ENCODE measurements at regions not wholly inside any gene's neighbourhood (a gene's known extent, or its start where the extent isn't known, plus 50 kb on each side); places are given as distances from the start of the nearest gene placed in this dataset.

GRCh38 chr2:12613137-12613835 lies 103.5 kb upstream of the TRIB2 start:
- intact Hi-C loops (cut with DNase I) = no loop called here
- no peak overlapping the region for H3K4me3 ChIP-seq
- no peaks in the 10 kb centered on the region for H3K36me3 ChIP-seq
- DNase-seq (no peak), ATAC-seq (no peak)
- no peak overlapping the region for H3K27ac ChIP-seq
- no peaks in the 10 kb centered on the region for H3K4me1 ChIP-seq
- no peaks in the 10 kb centered on the region for H3K27me3 ChIP-seq
- no peaks in the 10 kb centered on the region for H3K9me3 ChIP-seq
- TF ChIP-seq, protein P1, sequence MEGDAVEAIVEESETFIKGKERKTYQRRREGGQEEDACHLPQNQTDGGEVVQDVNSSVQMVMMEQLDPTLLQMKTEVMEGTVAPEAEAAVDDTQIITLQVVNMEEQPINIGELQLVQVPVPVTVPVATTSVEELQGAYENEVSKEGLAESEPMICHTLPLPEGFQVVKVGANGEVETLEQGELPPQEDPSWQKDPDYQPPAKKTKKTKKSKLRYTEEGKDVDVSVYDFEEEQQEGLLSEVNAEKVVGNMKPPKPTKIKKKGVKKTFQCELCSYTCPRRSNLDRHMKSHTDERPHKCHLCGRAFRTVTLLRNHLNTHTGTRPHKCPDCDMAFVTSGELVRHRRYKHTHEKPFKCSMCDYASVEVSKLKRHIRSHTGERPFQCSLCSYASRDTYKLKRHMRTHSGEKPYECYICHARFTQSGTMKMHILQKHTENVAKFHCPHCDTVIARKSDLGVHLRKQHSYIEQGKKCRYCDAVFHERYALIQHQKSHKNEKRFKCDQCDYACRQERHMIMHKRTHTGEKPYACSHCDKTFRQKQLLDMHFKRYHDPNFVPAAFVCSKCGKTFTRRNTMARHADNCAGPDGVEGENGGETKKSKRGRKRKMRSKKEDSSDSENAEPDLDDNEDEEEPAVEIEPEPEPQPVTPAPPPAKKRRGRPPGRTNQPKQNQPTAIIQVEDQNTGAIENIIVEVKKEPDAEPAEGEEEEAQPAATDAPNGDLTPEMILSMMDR (IDR thresholded peaks at IDR 0.05) = no peak

DNA sequence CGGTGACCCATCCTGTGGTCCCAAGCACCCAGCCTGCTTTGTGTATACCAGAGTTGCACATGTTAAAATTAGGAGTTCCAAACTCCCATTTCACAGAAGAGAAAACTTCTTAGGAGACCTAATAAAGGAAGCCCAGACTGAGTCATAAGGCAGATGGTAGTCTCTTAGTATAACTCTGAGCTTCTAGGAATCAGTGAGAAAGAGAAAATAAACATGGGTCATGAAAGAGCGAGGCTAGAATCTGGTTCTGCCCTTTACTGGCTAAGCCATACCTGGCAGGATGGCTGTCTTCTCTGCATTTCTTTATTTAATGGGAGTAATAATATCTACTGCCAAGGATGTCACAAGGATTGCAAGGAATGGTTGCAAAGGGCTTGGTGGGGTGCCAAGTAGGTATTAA lies 101.2 kb upstream of the TRIB2 start:
- ATAC-seq (no peak), DNase-seq (no peak)
- Histone ChIP-seq H3K27me3 (no peaks in the 10 kb centered on the region), H3K4me3 (no peak overlapping the region), H3K4me1 (no peaks in the 10 kb centered on the region), H3K27ac (no peak overlapping the region), H3K36me3 (no peaks in the 10 kb centered on the region), H3K9me3 (no peaks in the 10 kb centered on the region)
- TF ChIP-seq, protein P1 (IDR thresholded peaks at IDR 0.05) = no peak
- intact Hi-C loops (cut with DNase I) = no loop called here

GRCh38 chr2:12616456-12617156 lies 100.1 kb upstream of the TRIB2 start:
- DNase-seq (no peak), ATAC-seq (peak; percentile 75)
- Histone ChIP-seq H3K27ac (no peak overlapping the region), H3K36me3 (no peaks in the 10 kb centered on the region), H3K27me3 (no peaks in the 10 kb centered on the region), H3K9me3 (no peaks in the 10 kb centered on the region), H3K4me1 (no peaks in the 10 kb centered on the region), H3K4me3 (no peak overlapping the region)
- TF ChIP-seq, protein P1 (IDR thresholded peaks at IDR 0.05) = no peak
- intact Hi-C loops (cut with DNase I) = no loop called here

DNA sequence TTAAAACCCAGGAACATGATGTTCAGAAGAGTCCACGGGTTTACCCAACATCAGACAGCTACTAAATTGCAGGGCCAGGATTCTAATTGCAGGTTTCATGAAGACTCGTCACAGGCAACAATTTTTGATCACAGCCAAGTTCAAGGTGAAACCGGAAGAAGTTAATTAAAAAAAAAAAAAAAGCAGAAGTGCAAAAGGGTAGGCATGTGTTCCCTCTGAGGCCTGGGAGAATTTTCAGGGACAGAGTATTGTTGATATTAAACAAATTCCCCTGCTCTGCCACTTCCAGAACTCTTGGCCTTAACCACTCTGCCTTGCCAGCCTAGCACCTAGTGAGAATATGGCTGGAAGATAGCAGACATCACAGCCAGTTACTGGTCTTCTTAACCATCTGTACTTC lies 99.4 kb upstream of the TRIB2 start:
- Histone ChIP-seq H3K27ac (no peak overlapping the region), H3K27me3 (no peaks in the 10 kb centered on the region), H3K9me3 (no peaks in the 10 kb centered on the region), H3K4me3 (no peak overlapping the region), H3K36me3 (no peaks in the 10 kb centered on the region), H3K4me1 (no peaks in the 10 kb centered on the region)
- no peak for ATAC-seq
- intact Hi-C loops (cut with DNase I) = no loop called here
- DNase-seq = no peak
- TF ChIP-seq, protein P1 (IDR thresholded peaks at IDR 0.05) = no peak

DNA sequence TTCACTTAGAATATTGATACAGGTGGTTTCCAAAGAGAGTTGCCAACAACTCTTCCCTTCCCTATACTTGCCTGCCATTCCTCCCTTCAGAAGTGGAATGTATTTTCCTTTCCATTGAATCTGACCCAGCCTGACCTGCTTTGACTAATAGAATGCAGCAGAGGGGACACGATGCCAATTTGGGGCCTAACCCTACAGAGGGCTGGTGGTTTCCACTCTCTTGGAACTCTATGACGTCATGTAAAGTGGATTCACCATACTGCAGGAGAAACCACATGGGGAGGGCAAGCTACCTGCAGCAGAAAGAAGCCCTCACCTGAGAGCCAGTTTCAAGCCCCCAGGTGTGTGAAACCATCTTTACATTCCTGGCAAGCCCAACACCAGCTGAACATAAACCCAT lies 98.9 kb upstream of the TRIB2 start:
- intact Hi-C loops (cut with DNase I) = no loop called here
- Histone ChIP-seq H3K9me3 (no peaks in the 10 kb centered on the region), H3K36me3 (no peaks in the 10 kb centered on the region), H3K4me1 (no peaks in the 10 kb centered on the region), H3K27ac (no peak overlapping the region), H3K27me3 (no peaks in the 10 kb centered on the region), H3K4me3 (no peak overlapping the region)
- DNase-seq (no peak), ATAC-seq (no peak)
- TF ChIP-seq, protein P1 (IDR thresholded peaks at IDR 0.05) = no peak
